HG02588 (cell line): ENCODE measurements at regions not wholly inside any gene's neighbourhood (a gene's known extent, or its start where the extent isn't known, plus 50 kb on each side); places are given as distances from the start of the nearest gene placed in this dataset.

ENCODE experiments used
- ATAC-seq: cut with Tn5 transposase; IDR thresholded peaks from one replicate; pipeline ENCODE4 v1.9.1; 2021; ENCODE audit warnings: mild to moderate bottlenecking, moderate library complexity; ENCODE audit not compliant: unreplicated experiment

GRCh38 chr12:65596514-65597091, 227.7 kb upstream of the HMGA2 start:
- ATAC-seq, result no peak

GRCh38 chr12:65597527-65597926, 226.8 kb upstream of the HMGA2 start:
- ATAC-seq, result no peak

GRCh38 chr12:65598688-65599087, 225.6 kb upstream of the HMGA2 start:
- ATAC-seq, result no peak

GRCh38 chr12:65602253-65602609, 222.1 kb upstream of the HMGA2 start:
- ATAC-seq, result no peak

- ATAC-seq, result peak; percentile 68
These were observed 221.5 kb upstream of the HMGA2 start for GRCh38 chr12:65602610-65603295.

- ATAC-seq, result no peak
These were observed 220.6 kb upstream of the HMGA2 start for GRCh38 chr12:65603438-65604351.

- ATAC-seq, result no peak
These were observed 219.3 kb upstream of the HMGA2 start for GRCh38 chr12:65605019-65605418.

GRCh38 chr12:65606008-65606766, 218.1 kb upstream of the HMGA2 start:
- no peak for ATAC-seq

GRCh38 chr12:65607401-65607841, 216.9 kb upstream of the HMGA2 start:
- no peak for ATAC-seq

GRCh38 chr12:65608319-65608916, 215.9 kb upstream of the HMGA2 start:
- ATAC-seq, result no peak

GRCh38 chr12:65609359-65609771, 214.9 kb upstream of the HMGA2 start:
- ATAC-seq, result no peak

- ATAC-seq, result no peak
These were observed 212.9 kb upstream of the HMGA2 start for GRCh38 chr12:65611396-65611795.

- no peak for ATAC-seq
These were observed 211.8 kb upstream of the HMGA2 start for GRCh38 chr12:65612440-65612839.

GRCh38 chr12:65613692-65614091, 210.6 kb upstream of the HMGA2 start:
- no peak for ATAC-seq

GRCh38 chr12:65614259-65614889, 209.9 kb upstream of the HMGA2 start:
- no peak for ATAC-seq

GRCh38 chr12:65615118-65615517, 209.2 kb upstream of the HMGA2 start:
- ATAC-seq, result no peak

GRCh38 chr12:65616022-65616421, 208.3 kb upstream of the HMGA2 start:
- no peak for ATAC-seq

- ATAC-seq, result no peak
These were observed 205.7 kb upstream of the HMGA2 start for GRCh38 chr12:65618588-65618987.

GRCh38 chr12:65619018-65619417, 205.3 kb upstream of the HMGA2 start:
- no peak for ATAC-seq

- ATAC-seq, result no peak
These were observed 204.2 kb upstream of the HMGA2 start for GRCh38 chr12:65620046-65620445.
